Common myeloid progenitor, CD34-positive (primary cell): ENCODE measurements at regions not wholly inside any gene's neighbourhood (a gene's known extent, or its start where the extent isn't known, plus 50 kb on each side); places are given as distances from the start of the nearest gene placed in this dataset.

Source experiments
- CTCF ChIA-PET: fragments of 350-600 bp; sonication (Branson Sonifier 250); formaldehyde crosslinking; loops from one replicate; lab custom pipeline; 2021; ENCODE audit warnings: antibody characterized with exemption; lab: Charles Lee
- POLR2A ChIA-PET: fragments of 350-600 bp; sonication (Branson Sonifier 250); formaldehyde crosslinking; loops from one replicate; lab custom pipeline; 2021; ENCODE audit warnings: antibody characterized with exemption; lab: Charles Lee
- DNase-seq, 3 donors: peaks; one replicate each; pipeline versions ENCODE4 v3.0.0 to v3.0.0-alpha.2; 2013
- H3K27ac ChIP-seq, 2 experiments: 1 replicate in 1 of 2; 2 replicates in 1 of 2; pipeline ENCODE4 v1.7.0; 2013; ENCODE audit warnings: inconsistent platforms in 2 of 2, low read length in 2 of 2, mild to moderate bottlenecking in 2 of 2, low read depth in 1 of 2, moderate library complexity in 1 of 2; ENCODE audit not compliant: severe bottlenecking in 2 of 2, insufficient read depth in 1 of 2, poor library complexity in 1 of 2
- H3K27me3 ChIP-seq, 5 experiments: replicated peaks in 2 of 5; 1 replicate in 3 of 5; 2 replicates in 2 of 5; pipeline versions ENCODE4 v1.6.1 to v1.7.0; 2013; ENCODE audit warnings: low read length in 4 of 5, mild to moderate bottlenecking in 2 of 5, moderate library complexity in 2 of 5, inconsistent platforms in 1 of 5; ENCODE audit not compliant: insufficient read depth in 5 of 5, control insufficient read depth in 4 of 5
- H3K36me3 ChIP-seq, 4 experiments: 1 replicate in 2 of 4; 2 replicates in 2 of 4; pipeline versions ENCODE4 v1.6.1 to v1.7.0; 2013; ENCODE audit warnings: low read length in 3 of 4, control low read depth in 1 of 4, mild to moderate bottlenecking in 1 of 4; ENCODE audit not compliant: control insufficient read depth in 4 of 4, insufficient read depth in 4 of 4
- H3K4me1 ChIP-seq, 4 experiments: 1 replicate in 3 of 4; 2 replicates in 1 of 4; pipeline versions ENCODE4 v1.6.1 to v1.7.1; 2013; ENCODE audit warnings: low read length in 3 of 4, mild to moderate bottlenecking in 3 of 4, control low read depth in 1 of 4, inconsistent platforms in 1 of 4, moderate library complexity in 1 of 4; ENCODE audit not compliant: control insufficient read depth in 4 of 4, insufficient read depth in 4 of 4; ENCODE audit errors: control extremely low read depth in 1 of 4
- H3K4me3 ChIP-seq, 7 experiments: 1 replicate in 4 of 7; 2 replicates in 3 of 7; pipeline versions ENCODE4 v1.5.1 to v1.7.0; 2013; ENCODE audit warnings: mild to moderate bottlenecking in 7 of 7, low read length in 6 of 7, moderate library complexity in 6 of 7, inconsistent platforms in 2 of 7, low read depth in 2 of 7, control low read depth in 1 of 7; ENCODE audit not compliant: insufficient read depth in 4 of 7, control insufficient read depth in 1 of 7; ENCODE audit errors: extremely low read depth in 1 of 7
- H3K9me3 ChIP-seq, 5 experiments: 1 replicate in 4 of 5; 2 replicates in 1 of 5; pipeline versions ENCODE4 v1.6.1 to v1.7.1; 2013; ENCODE audit warnings: low read length in 4 of 5, mild to moderate bottlenecking in 2 of 5, inconsistent platforms in 1 of 5, low read depth in 1 of 5, moderate library complexity in 1 of 5; ENCODE audit not compliant: control insufficient read depth in 4 of 5, insufficient read depth in 2 of 5; ENCODE audit errors: control extremely low read depth in 1 of 5
- WGBS: methylation state at CpG from one replicate; pipeline ENCODE4 v1.1.5; 2013; ENCODE audit not compliant: insufficient coverage; 5-methylcytosine and 5-hydroxymethylcytosine counted together

- Histone ChIP-seq H3K27ac (peak overlapping the region in 1 of 2 experiments; percentile 54), H3K4me3 (no peak overlapping the region), H3K4me1 (peaks cover 11 to 29% (median 21%) of the 10 kb centered on the region in 4 experiments), H3K36me3 (no peaks in the 10 kb centered on the region), H3K27me3 (no peaks in the 10 kb centered on the region), H3K9me3 (peaks cover 0 to 4% (median 0%) of the 10 kb centered on the region in 5 experiments)
- CTCF ChIA-PET = interaction anchor here (0.7 to 2.6 kb wide), 2 partner anchors 17 to 238 kb away, joined by 3 to 7 read pairs; no protein-coding TSS in a partner anchor
- POLR2A ChIA-PET = no interaction called here
- DNase-seq = peak; percentile 51 to 92 (median 92)
- WGBS = 93% methylated on average over 3 of the region's 7 CpGs
These were observed 245.2 kb upstream of the MAF start for GRCh38 chr16:79845734-79846135.

- ChIA-PET CTCF (interaction anchor here (2.6 kb wide), 1 partner anchor 18 kb away, joined by 7 read pairs; no protein-coding TSS in a partner anchor), POLR2A (no interaction called here)
These were observed 244.6 kb upstream of the MAF start for GRCh38 chr16:79845033-79845733.

DNA sequence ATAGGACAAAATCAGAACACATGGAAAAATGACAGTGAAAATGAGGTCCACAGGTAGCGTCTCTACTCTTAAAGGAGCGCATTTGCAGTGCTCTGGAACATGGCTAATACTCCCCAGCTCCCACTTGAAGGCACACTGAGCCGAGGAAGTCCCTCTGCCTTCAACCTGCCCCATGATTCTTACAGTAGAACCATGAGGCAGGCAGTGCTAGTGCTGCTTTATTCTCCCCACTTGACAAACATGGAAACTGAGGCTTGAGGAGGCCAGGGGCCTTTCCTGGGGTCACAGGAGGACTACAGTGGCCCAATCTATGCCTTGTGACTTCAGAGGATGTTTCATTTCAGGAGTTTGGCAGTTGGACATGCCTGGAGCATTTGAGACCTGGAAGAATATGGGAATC, 244.1 kb upstream of the MAF start:
- WGBS = 100% methylated on average over 3 of the region's 3 CpGs
- H3K4me3 ChIP-seq = peak overlapping the region in 2 of 7 experiments; percentile 13 to 27
- CTCF ChIA-PET = no interaction called here
- peaks cover 11 to 29% (median 21%) of the 10 kb centered on the region in 4 experiments for H3K4me1 ChIP-seq
- H3K27ac ChIP-seq = no peak overlapping the region
- H3K36me3 ChIP-seq = no peaks in the 10 kb centered on the region
- no peak for DNase-seq
- POLR2A ChIA-PET = no interaction called here
- H3K9me3 ChIP-seq = peaks cover 0 to 4% (median 0%) of the 10 kb centered on the region in 5 experiments
- no peaks in the 10 kb centered on the region for H3K27me3 ChIP-seq

More at GRCh38 chr16:79845033-79845733, 244.6 kb upstream of the MAF start:
- peak overlapping the region in 4 of 7 experiments; percentile 3 to 50 (median 16) for H3K4me3 ChIP-seq
- 26% methylated on average over 4 of the region's 12 CpGs for WGBS
- no peaks in the 10 kb centered on the region for H3K36me3 ChIP-seq
- DNase-seq = peak; percentile 34 to 93 (median 91)
- H3K9me3 ChIP-seq = peaks cover 0 to 4% (median 0%) of the 10 kb centered on the region in 5 experiments
- H3K27me3 ChIP-seq = no peaks in the 10 kb centered on the region
- H3K27ac ChIP-seq = peak overlapping the region in 1 of 2 experiments; percentile 54
- H3K4me1 ChIP-seq = peaks cover 11 to 29% (median 21%) of the 10 kb centered on the region in 4 experiments

DNA sequence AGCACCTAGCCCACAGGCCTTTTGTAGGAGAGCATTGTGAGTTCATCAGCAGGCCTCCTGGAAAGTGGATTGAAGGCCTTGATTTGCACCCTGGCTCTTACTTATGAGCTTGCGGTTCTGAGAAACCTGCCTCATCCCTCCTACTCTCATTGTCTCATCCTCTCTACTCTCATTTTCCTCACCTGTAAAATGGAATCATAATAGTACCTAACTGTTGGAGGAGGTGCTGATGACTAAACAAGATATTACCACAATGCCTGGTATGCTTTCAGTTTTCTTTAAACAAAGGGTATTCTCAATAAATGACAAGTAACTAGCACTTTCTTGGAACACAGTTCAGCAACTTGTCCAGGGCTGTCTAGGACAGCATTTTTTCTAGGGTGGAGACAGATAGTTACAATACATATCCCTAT, 243.1 kb upstream of the MAF start:
- DNase-seq = no peak
- WGBS = no CpG with 5 or more reads among the region's 1 CpG

GRCh38 chr16:79843145-79843544, 242.6 kb upstream of the MAF start:
- Histone ChIP-seq H3K36me3 (no peaks in the 10 kb centered on the region), H3K4me3 (no peak overlapping the region), H3K9me3 (peaks cover 0 to 4% (median 0%) of the 10 kb centered on the region in 5 experiments), H3K4me1 (peaks cover 11 to 26% (median 21%) of the 10 kb centered on the region in 4 experiments), H3K27me3 (no peaks in the 10 kb centered on the region), H3K27ac (no peak overlapping the region)
- CTCF ChIA-PET = interaction anchor here (1.1 kb wide), 1 partner anchor 10 kb away, joined by 3 read pairs; no protein-coding TSS in a partner anchor
- no CpG with 5 or more reads among the region's 5 CpGs for WGBS
- DNase-seq = no peak
- POLR2A ChIA-PET = no interaction called here

More for the DNA sequence above, 243.1 kb upstream of the MAF start:
- Histone ChIP-seq H3K4me1 (peaks cover 11 to 26% (median 21%) of the 10 kb centered on the region in 4 experiments), H3K9me3 (peaks cover 0 to 4% (median 0%) of the 10 kb centered on the region in 5 experiments), H3K36me3 (no peaks in the 10 kb centered on the region), H3K27ac (no peak overlapping the region), H3K4me3 (no peak overlapping the region), H3K27me3 (no peaks in the 10 kb centered on the region)
- ChIA-PET POLR2A (no interaction called here), CTCF (no interaction called here)

- no peak overlapping the region for H3K27ac ChIP-seq
- DNase-seq = no peak
- H3K36me3 ChIP-seq = no peaks in the 10 kb centered on the region
- H3K4me3 ChIP-seq = no peak overlapping the region
- H3K9me3 ChIP-seq = peaks cover 0 to 4% (median 0%) of the 10 kb centered on the region in 5 experiments
- peaks cover 11 to 26% (median 21%) of the 10 kb centered on the region in 4 experiments for H3K4me1 ChIP-seq
- no peaks in the 10 kb centered on the region for H3K27me3 ChIP-seq
- ChIA-PET POLR2A (no interaction called here), CTCF (interaction anchor here (1.1 kb wide), 1 partner anchor 9 kb away, joined by 3 read pairs; no protein-coding TSS in a partner anchor)
- WGBS = 89% methylated on average over 3 of the region's 7 CpGs
These were observed 241.7 kb upstream of the MAF start for GRCh38 chr16:79842197-79842596.
